Right lobe of liver (tissue), 6 donors: ENCODE measurements at regions not wholly inside any gene's neighbourhood (a gene's known extent, or its start where the extent isn't known, plus 50 kb on each side); places are given as distances from the start of the nearest gene placed in this dataset.

Source experiments
- ATAC-seq, 4 donors: fragments of 200-7000 bp; cut with Tn5 transposase; one replicate each; pipeline ENCODE4 v1.9.1; 2020; ENCODE audit warnings: mild to moderate bottlenecking in 4 of 4, moderate library complexity in 4 of 4
- DNase-seq, 3 donors: peaks; one replicate each; pipeline ENCODE4 v3.0.0-alpha.2; 2020
- H3K27ac ChIP-seq, 3 donors: fragments of 200-600 bp; one replicate each; pipeline ENCODE4 v1.8.0; 2022
- H3K27me3 ChIP-seq, 2 donors: fragments of 200-600 bp; one replicate each; pipeline ENCODE4 v1.8.0; 2022
- H3K36me3 ChIP-seq, 4 donors: fragments of 200-600 bp; sonication (generic) in 1 of 4; one replicate each; pipeline versions ENCODE4 v1.5.1 to v1.8.0; 2017 to 2022; ENCODE audit warnings: control low read depth in 1 of 4
- H3K4me1 ChIP-seq, 4 donors: fragments of 200-600 bp; sonication (generic) in 1 of 4; one replicate each; pipeline versions ENCODE4 v1.5.1 to v1.8.0; 2017 to 2022; ENCODE audit warnings: control low read depth in 1 of 4
- H3K4me3 ChIP-seq, 3 donors: fragments of 200-600 bp; one replicate each; pipeline ENCODE4 v1.8.0; 2022
- H3K9me3 ChIP-seq, 4 donors: fragments of 200-600 bp; sonication (generic) in 1 of 4; one replicate each; pipeline versions ENCODE4 v1.5.1 to v1.8.0; 2017 to 2022; ENCODE audit warnings: control low read depth in 1 of 4
- POLR2A ChIP-seq: fragments of 450-650 bp; IDR thresholded peaks from one replicate; pipeline ENCODE4 v1.6.1; 2017; ENCODE audit warnings: antibody characterized with exemption, mild to moderate bottlenecking
- WGBS: methylation state at CpG from one replicate; pipeline ENCODE4 v1.1.6; 2018; ENCODE audit warnings: low coverage, low lambda C conversion rate; ENCODE audit not compliant: insufficient coverage; ENCODE audit errors: missing lambda C conversion rate; 5-methylcytosine and 5-hydroxymethylcytosine counted together
- intact Hi-C, 2 donors: fragments of 100-400 bp; cut with DNase I; formaldehyde crosslinking; loops; one replicate each; pipeline versions ENCODE4 v1.11.2 to v1.14.1; 2022
- TF ChIP-seq, protein P1 (sequence below), 4 donors: fragments of 200-600 bp in 3 of 4; fragments of 450-650 bp in 1 of 4; IDR thresholded peaks; one replicate each; pipeline versions ENCODE4 v1.5.1 to v1.8.0; 2016 to 2022; ENCODE audit warnings: antibody characterized with exemption in 4 of 4, mild to moderate bottlenecking in 2 of 4
- donor health status: DM: no; HTN: yes; CAD: no.
- donor health status: DM: no; HTN: no; CAD: no.
- donor health status: DM: no; HTN: no; CAD: no.
- donor health status: DM: no; HTN: yes; CAD: no.
- donor health status: DM: no; HTN: yes; CAD: no.

- 67% methylated on average over 1 of the region's 8 CpGs for WGBS
- Histone ChIP-seq H3K36me3 (no peaks in the 10 kb centered on the region), H3K27me3 (no peaks in the 10 kb centered on the region), H3K4me3 (no peak overlapping the region), H3K4me1 (no peaks in the 10 kb centered on the region), H3K27ac (no peak overlapping the region), H3K9me3 (no peaks in the 10 kb centered on the region)
- intact Hi-C loops = no loop called here
- peak in 1 of 3 donors; percentile 42 for DNase-seq
- ATAC-seq = peak in 1 of 4 donors; percentile 30
- no peak for TF ChIP-seq POLR2A
- TF ChIP-seq, protein P1, sequence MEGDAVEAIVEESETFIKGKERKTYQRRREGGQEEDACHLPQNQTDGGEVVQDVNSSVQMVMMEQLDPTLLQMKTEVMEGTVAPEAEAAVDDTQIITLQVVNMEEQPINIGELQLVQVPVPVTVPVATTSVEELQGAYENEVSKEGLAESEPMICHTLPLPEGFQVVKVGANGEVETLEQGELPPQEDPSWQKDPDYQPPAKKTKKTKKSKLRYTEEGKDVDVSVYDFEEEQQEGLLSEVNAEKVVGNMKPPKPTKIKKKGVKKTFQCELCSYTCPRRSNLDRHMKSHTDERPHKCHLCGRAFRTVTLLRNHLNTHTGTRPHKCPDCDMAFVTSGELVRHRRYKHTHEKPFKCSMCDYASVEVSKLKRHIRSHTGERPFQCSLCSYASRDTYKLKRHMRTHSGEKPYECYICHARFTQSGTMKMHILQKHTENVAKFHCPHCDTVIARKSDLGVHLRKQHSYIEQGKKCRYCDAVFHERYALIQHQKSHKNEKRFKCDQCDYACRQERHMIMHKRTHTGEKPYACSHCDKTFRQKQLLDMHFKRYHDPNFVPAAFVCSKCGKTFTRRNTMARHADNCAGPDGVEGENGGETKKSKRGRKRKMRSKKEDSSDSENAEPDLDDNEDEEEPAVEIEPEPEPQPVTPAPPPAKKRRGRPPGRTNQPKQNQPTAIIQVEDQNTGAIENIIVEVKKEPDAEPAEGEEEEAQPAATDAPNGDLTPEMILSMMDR (IDR thresholded peaks at IDR 0.05) = no peak
Measured at GRCh38 chr13:67878376-67878775, 648.2 kb upstream of the PCDH9 start.

GRCh38 chr13:67877031-67877430 lies 646.9 kb upstream of the PCDH9 start:
- ATAC-seq = no peak
- no peak overlapping the region for H3K4me3 ChIP-seq
- DNase-seq = no peak
- no peak overlapping the region for H3K27ac ChIP-seq
- H3K9me3 ChIP-seq = no peaks in the 10 kb centered on the region
- intact Hi-C loops = no loop called here
- H3K36me3 ChIP-seq = no peaks in the 10 kb centered on the region
- no peaks in the 10 kb centered on the region for H3K4me1 ChIP-seq
- TF ChIP-seq POLR2A = no peak
- TF ChIP-seq, protein P1 (IDR thresholded peaks at IDR 0.05) = no peak
- 89% methylated on average over 4 of the region's 5 CpGs for WGBS
- H3K27me3 ChIP-seq = no peaks in the 10 kb centered on the region

DNA sequence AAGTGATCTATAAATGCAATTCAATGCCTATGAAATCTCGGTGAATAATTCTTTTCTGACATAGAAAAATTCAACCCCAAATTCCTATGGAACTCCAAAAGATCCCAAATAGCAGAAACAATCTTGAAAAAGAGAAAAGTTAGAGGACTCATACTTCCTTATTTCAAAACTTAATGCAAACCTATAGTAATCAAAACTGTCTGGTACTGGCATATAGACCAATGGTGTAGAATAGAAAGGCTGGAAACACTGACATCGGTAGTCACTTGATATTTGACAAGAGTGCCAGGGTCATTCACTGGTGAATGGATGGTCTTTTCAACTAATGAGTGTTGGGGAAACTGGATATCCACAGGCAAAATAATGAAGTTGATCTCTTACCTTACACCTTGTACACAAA lies 637.1 kb upstream of the PCDH9 start:
- no peak overlapping the region for H3K27ac ChIP-seq
- H3K36me3 ChIP-seq = no peaks in the 10 kb centered on the region
- no peak for TF ChIP-seq POLR2A
- TF ChIP-seq, protein P1 (IDR thresholded peaks at IDR 0.05) = no peak
- ATAC-seq (no peak), DNase-seq (no peak)
- H3K9me3 ChIP-seq = no peaks in the 10 kb centered on the region
- WGBS = 62% methylated on average over 2 of the region's 2 CpGs
- no peaks in the 10 kb centered on the region for H3K4me1 ChIP-seq
- H3K4me3 ChIP-seq = no peak overlapping the region
- intact Hi-C loops = no loop called here
- no peaks in the 10 kb centered on the region for H3K27me3 ChIP-seq

DNA sequence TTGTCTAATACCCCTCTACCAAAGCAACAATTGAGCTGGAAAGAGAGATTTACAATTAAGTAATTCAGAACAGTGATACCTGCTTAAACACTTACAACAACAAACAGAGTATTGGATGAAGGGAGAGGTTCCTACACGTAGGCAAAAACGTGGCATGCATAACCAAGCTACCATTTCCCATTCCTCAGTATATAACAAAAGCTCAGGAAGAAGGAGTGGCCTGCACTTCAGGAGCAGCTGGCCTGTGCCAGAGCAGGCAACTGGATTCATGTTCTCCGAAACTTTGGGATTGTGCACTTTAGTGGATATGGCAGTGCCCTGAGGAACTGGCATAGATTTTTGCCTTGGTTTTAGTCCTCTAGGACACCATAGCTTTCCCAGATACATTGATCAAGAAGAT lies 630.2 kb upstream of the PCDH9 start:
- no peak for ATAC-seq
- TF ChIP-seq POLR2A = no peak
- TF ChIP-seq, protein P1 (IDR thresholded peaks at IDR 0.05) = no peak
- intact Hi-C loops = no loop called here
- no peaks in the 10 kb centered on the region for H3K9me3 ChIP-seq
- H3K4me3 ChIP-seq = no peak overlapping the region
- no peaks in the 10 kb centered on the region for H3K36me3 ChIP-seq
- WGBS = 39% methylated on average over 3 of the region's 3 CpGs
- H3K27ac ChIP-seq = no peak overlapping the region
- H3K27me3 ChIP-seq = no peaks in the 10 kb centered on the region
- DNase-seq = no peak
- H3K4me1 ChIP-seq = no peaks in the 10 kb centered on the region

- H3K27me3 ChIP-seq = no peaks in the 10 kb centered on the region
- no peak for TF ChIP-seq POLR2A
- TF ChIP-seq, protein P1 (IDR thresholded peaks at IDR 0.05) = no peak
- no peaks in the 10 kb centered on the region for H3K9me3 ChIP-seq
- no peaks in the 10 kb centered on the region for H3K36me3 ChIP-seq
- H3K4me3 ChIP-seq = no peak overlapping the region
- DNase-seq = no peak
- ATAC-seq = no peak
- intact Hi-C loops = no loop called here
- no peak overlapping the region for H3K27ac ChIP-seq
- no peaks in the 10 kb centered on the region for H3K4me1 ChIP-seq
- 64% methylated on average over 3 of the region's 3 CpGs for WGBS
Measured at GRCh38 chr13:67859904-67860303, 629.8 kb upstream of the PCDH9 start.
